Endothelial cell (in vitro differentiated cells): ENCODE measurements at regions not wholly inside any gene's neighbourhood (a gene's known extent, or its start where the extent isn't known, plus 50 kb on each side); places are given as distances from the start of the nearest gene placed in this dataset.

Source experiments
- DNase-seq: peaks from one replicate; pipeline ENCODE4 v3.0.0; 2021; ENCODE audit warnings: low spot score
- H3K27ac Mint-ChIP-seq: one replicate; pipeline ENCODE4 v1.8.0; 2021; ENCODE audit warnings: mixed read lengths, inconsistent platforms; ENCODE audit not compliant: unreplicated experiment
- H3K27me3 Mint-ChIP-seq: one replicate; pipeline ENCODE4 v1.8.0; 2021; ENCODE audit warnings: mild to moderate bottlenecking, moderate library complexity, mixed read lengths, inconsistent platforms; ENCODE audit not compliant: unreplicated experiment
- H3K36me3 Mint-ChIP-seq: one replicate; pipeline ENCODE4 v1.8.0; 2021; ENCODE audit warnings: mild to moderate bottlenecking, low read depth, mixed read lengths, inconsistent platforms; ENCODE audit not compliant: unreplicated experiment
- H3K4me1 Mint-ChIP-seq: one replicate; pipeline ENCODE4 v1.8.0; 2021; ENCODE audit warnings: mild to moderate bottlenecking, mixed read lengths, inconsistent platforms; ENCODE audit not compliant: unreplicated experiment
- H3K4me3 Mint-ChIP-seq: one replicate; pipeline ENCODE4 v1.8.0; 2021; ENCODE audit warnings: mild to moderate bottlenecking, mixed read lengths, inconsistent platforms; ENCODE audit not compliant: unreplicated experiment
- H3K9me3 Mint-ChIP-seq: one replicate; pipeline ENCODE4 v1.8.0; 2021; ENCODE audit warnings: mixed read lengths, inconsistent platforms; ENCODE audit not compliant: unreplicated experiment
- CTCF ChIP-seq: fragments of 200-600 bp; sonication (generic); IDR thresholded peaks from one replicate; pipeline ENCODE4 v1.5.0; 2021; ENCODE audit warnings: antibody characterized with exemption; ENCODE audit not compliant: unreplicated experiment

GRCh38 chr3:180855956-180856355 is 56.5 kb upstream of the FXR1 start:
- no peak overlapping the region for H3K4me3 Mint-ChIP-seq
- no peaks in the 10 kb centered on the region for H3K4me1 Mint-ChIP-seq
- DNase-seq, result no peak
- H3K36me3 Mint-ChIP-seq, result no peaks in the 10 kb centered on the region
- no peak for TF ChIP-seq CTCF
- no peaks in the 10 kb centered on the region for H3K9me3 Mint-ChIP-seq
- H3K27me3 Mint-ChIP-seq, result peaks cover 1% of the 10 kb centered on the region
- no peak overlapping the region for H3K27ac Mint-ChIP-seq

DNA sequence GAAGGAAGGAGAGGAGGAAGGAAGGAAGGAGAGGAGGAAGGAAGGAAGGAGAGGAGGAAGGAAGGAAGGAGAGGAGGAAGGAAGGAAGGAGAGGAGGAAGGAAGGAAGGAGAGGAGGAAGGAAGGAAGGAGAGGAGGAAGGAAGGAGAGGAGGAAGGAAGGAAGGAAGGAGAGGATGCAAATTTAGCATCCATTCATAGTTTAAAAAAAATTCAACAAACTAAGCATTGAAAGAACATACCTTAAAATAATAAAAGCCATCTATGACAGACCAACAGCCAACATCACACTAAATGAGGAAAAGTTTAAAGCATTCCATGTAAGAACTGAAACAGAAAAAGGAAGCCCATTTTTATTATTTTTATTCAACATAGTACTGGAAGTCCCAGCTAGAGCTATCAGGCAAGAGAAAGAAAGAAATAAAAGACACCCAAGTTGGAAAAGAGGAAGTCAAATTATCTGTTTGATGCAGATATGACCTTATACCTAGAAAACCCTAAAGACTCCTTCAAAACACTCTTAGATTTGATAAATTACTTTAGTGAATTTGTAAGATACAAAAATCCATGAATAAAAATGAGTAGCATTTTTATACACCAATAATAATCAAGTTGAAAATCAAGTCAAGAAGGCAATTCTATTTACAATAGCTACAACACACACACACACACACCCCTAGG is 52.2 kb upstream of the FXR1 start:
- TF ChIP-seq CTCF, result no peak
- Mint-ChIP-seq H3K27me3 (peaks cover 1% of the 10 kb centered on the region), H3K36me3 (no peaks in the 10 kb centered on the region), H3K9me3 (no peaks in the 10 kb centered on the region), H3K4me1 (no peaks in the 10 kb centered on the region), H3K4me3 (no peak overlapping the region), H3K27ac (no peak overlapping the region)
- no peak for DNase-seq
